GM23248 (cell line): ENCODE measurements at regions not wholly inside any gene's neighbourhood (a gene's known extent, or its start where the extent isn't known, plus 50 kb on each side); places are given as distances from the start of the nearest gene placed in this dataset.

ENCODE experiments used
- EZH2 ChIP-seq: fragments of 200-600 bp; sonication (generic); IDR thresholded peaks from 2 replicates; pipeline ENCODE4 v1.6.1; 2018; ENCODE audit warnings: antibody characterized with exemption, mild to moderate bottlenecking; ENCODE audit not compliant: insufficient read depth, poor library complexity, severe bottlenecking
- EZH2phosphoT487 ChIP-seq: fragments of 200-600 bp; sonication (generic); IDR thresholded peaks from 2 replicates; pipeline ENCODE4 v1.6.1; 2018; ENCODE audit warnings: antibody characterized with exemption, moderate library complexity, mild to moderate bottlenecking, low read depth; ENCODE audit not compliant: insufficient read depth

DNA sequence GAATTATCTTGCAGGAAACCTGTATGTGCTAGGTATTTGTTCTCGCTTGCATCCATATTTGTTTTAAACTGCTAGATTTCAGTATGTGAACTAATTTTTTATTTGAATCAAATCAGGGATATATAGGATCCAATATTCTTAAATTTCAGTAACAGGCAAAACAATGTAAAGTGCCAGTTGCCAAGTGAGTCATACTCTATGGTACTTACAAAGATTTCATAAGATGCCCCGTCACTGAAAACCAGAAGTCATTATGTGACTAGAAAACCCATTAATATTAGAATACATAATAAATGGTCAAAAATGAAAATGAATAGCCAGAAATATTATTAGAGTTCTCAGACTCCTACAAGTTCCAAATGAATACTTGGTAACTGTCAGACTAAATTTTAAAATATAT is 481.2 kb downstream of the TFAP2A start:
- no peak for TF ChIP-seq EZH2
- no peak for TF ChIP-seq EZH2phosphoT487
